HG02970 (cell line): ENCODE measurements at regions not wholly inside any gene's neighbourhood (a gene's known extent, or its start where the extent isn't known, plus 50 kb on each side); places are given as distances from the start of the nearest gene placed in this dataset.

ENCODE experiments used
- ATAC-seq: cut with Tn5 transposase; IDR thresholded peaks from one replicate; pipeline ENCODE4 v1.9.1; 2021; ENCODE audit warnings: mild to moderate bottlenecking, moderate library complexity, moderate number of reproducible peaks; ENCODE audit not compliant: unreplicated experiment, low FRiP score

DNA sequence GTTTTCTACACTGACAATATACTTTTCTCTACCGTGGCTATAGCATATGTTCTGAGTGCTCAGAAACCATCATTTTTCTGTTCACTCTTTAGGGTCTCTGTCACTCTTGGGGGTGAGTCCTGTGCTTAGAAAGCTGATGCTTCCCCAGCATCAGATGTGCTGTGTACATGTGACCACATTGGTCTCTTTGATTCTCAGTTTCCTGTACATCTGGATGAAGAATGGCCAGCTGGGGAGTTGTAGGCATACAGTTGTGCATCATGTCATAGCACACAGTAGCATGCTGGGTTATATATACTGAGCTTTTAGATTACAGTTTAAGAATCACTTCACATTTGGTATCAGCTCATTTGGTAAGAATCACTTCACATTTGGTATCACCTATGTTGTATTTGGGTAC is 238.6 kb upstream of the PREP start:
- no peak for ATAC-seq

DNA sequence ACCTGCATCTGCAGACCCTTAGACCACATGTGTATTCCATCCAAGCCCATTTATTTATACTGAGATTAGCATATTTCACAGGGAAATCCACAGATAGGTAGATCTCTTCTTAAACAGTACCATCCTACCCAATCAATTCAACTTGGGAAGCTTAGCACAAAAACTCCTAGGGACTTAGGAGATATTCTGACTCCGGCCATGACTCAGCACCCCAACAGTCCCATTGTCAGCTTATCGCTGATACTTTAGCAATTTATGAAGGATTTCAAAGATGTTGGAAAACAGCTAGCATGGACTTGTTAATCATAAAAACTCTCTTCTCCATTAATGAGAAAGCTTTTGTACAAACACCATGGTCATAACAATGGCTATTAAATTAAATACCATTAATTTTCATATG is 236.2 kb upstream of the PREP start:
- ATAC-seq = no peak

DNA sequence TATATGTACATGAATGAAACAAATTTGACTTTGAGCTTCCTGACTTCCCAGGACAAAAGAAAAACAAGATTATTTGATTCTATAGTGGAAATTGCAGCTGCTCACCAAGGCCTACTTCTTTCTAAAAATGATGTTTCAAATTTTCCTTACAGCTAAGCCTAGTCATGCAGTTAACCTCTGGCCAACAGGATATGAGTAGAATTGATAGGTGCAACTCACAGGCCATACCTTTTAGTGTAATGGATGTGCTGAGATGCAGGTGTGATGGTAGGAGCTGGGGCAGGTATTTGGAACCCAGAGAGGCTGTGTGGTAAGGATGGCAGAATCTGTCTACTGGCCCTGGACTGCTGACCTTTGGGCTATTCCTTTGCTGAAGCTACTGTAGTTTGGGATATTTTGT is 230.9 kb upstream of the PREP start:
- ATAC-seq = no peak

DNA sequence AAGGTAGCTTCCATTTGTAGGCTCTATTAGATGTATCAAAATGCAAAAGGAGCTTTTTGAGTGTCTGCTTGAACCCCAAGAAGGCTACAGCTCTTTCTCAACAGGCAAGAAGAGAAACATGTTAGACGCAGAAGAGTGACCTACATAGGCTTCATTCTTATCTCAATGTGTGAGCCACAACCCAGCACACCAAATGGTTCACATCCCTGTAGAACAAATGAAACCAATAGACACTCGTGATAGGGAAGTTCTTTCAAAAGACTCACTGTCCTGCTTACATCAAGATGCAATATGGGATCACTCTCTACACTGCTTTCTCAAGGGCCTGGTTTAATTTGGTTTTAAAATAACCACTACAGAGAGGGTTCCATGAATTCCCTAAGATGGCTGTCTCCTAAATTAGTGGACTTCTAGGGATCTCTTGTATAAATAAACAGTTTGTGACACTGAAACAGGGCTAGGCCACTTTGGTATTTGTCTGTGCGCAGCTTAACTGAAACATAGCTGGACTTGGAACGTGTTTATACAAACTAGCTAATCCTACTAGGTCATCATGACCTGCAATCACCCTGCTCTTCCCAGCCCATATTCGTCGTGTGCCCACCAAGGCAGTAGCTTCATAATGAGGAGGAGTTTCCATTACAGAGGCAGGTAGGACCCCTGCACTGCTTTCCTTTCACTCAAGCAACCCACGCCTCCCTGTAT is 225.4 kb upstream of the PREP start:
- no peak for ATAC-seq

DNA sequence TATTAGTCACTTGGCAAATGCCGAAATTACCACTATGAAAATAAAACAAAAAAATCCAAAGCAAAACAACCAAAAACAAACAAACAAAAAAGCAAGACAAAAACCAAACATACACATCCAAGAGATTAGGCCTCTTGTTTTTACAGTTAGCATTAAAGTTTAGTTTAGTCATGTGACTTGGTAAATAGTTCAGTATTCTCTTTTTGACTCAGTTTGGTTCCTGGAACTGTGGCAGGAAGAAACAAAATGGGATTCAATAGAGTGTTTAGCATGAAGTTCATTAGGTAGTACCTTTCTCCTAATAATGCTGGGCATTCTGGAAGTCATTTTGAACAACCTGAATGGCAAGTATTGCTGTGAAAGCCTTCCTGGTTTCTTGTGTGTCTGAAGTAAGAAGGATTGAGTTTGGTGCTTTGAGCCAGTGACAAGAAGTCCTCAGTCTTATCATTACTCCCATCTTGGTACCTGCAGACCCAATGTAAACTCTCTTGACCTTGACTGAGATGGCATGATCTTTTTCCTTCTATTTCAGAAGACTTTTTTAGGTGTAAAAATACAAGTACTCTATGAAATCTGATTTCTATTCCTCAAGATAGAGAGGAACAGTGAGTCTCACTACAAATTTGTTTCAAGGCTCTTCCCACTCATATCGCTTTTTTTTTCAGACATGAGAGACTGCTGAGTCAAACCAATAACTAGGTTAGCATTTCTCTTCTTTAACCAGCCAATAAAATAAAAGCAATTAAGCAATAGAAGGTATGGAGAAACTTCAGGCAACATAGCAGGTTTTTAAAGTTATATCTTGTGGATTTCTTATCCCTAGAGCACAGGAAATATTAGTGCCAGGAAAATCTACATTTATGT is 223.6 kb upstream of the PREP start:
- no peak for ATAC-seq

DNA sequence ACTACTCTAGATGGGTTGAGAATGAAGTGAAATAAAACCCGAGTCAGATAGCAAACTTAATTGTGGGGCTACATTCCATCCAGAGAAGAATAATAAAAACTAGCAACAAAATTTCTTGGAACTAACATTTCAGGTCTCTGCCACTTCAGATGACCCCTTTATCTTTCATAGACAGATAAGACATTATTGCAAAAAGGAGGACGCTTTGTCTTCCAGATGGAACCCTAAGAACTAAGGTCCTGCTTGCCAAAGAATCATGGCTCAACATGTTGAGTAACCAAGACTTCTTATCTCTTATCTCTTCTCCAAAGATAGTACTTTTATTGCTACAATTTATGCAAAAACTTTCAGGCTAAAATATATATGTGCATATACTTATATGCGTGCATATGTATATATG is 221.1 kb upstream of the PREP start:
- no peak for ATAC-seq

DNA sequence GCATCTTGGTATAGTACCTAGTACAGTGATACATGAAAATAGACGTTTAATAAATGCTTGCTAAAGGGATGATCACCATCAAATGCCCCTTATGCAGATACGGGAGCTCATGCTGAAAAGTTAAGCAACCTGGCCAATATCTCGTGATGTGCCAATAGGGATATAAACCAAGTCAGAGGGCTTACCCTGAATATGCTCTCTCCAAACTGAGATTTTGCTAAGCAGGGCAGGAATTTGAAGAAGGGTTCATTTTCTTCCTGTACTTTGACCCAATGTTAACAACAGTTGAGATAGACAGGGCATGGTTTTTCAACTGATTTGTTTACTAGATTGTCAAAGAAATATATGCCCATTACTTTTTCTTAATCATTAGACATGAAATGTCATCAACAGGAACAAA is 219.3 kb upstream of the PREP start:
- ATAC-seq = no peak

DNA sequence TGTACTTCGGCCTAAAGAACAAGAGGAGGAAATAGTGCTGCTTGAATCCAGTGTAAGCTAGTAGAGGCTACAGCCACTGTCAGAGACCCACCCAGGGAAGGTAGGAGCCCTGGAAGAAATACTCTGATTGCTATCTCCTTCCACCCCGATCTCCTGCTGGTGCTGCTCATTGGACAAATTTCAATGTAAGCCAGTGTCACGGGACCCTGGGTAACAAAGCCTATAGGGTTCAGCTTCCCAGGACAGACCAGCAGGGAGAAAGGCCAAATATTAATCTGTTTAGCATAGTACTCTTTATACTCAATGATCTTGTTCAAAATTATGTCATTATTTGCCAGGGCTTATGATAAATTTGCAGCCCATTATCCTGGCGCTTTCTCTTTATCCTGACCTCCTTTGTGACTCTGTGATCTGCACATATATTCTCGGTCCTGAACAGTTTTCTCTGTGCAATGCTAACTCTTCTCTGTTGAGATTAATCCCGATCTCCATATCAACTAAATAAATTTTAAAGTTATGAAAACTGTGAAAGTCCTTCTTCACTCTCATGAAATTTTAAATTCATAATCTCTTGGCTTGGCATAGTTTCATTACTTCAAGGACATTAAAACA is 218.8 kb upstream of the PREP start:
- no peak for ATAC-seq

DNA sequence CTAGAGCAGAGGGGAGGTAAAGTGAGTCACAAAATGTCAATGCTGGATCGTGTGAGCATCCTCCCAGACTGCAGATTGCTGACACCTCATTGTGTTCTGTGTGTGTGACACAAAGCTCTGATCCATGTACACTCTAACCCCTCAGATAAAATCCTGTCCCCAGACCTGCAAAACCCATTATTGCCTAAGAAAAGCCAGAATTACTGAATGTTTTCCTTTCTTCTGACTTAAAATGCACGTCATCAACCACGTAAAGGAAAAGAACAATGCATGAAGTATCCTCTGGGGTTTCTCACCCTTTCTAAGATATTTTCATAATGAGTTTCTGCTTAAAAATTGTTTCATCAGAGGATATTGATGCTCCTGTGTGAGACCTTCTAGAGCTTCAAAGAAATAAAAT is 218.0 kb upstream of the PREP start:
- no peak for ATAC-seq

DNA sequence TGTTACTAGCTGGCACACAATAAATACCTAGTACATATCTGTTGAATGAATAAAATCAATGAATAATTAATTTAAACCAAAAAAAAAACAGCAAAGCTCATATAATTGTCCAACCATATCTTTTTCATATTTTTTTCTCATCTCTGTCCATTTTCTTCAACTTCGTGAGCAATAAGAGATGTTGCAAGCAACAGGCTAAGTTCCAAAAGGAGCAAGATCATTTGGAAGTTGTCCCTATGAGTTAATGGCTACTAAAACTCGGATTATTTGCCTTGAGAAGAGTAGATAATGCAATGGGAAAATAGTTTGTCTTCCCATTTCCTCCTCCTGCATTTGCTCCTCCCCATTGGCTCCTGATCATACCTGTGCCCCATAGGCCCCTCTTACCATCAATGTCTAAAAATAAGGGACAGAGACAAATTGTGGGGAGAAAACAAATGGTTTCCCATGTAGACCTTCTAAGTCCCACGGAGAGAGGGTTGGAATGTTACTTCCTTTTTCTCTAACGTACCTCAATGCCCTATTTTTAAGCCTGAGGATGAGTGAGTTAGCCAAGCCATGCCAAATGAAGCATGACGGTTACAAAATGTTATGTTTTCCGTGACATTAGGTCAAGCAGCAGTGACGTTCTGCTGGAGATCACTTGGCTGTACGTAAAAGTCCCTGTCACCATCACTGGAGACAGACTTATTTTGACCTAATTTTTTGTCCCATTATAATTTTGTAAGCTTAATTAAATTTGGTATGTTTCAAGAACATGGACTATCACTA is 217.3 kb upstream of the PREP start:
- no peak for ATAC-seq

DNA sequence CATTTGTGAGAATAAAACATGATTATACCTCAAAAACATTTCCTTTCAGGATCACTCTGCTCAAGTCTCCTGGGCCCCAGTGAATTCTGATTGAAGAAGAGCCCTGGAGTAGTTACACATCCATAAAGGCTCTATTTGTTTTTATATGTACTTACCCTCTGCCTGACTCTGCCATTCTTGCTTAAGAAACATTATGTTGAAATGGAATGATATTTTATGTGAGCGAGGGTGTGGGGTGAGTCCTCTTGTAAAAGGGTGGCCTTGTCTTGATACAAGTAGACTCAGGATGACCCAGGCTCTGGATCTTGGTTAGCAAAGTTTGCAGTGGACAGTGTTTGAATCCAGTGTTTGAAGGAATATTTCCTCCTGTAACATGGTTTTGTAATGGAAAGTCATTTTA is 215.4 kb upstream of the PREP start:
- no peak for ATAC-seq

DNA sequence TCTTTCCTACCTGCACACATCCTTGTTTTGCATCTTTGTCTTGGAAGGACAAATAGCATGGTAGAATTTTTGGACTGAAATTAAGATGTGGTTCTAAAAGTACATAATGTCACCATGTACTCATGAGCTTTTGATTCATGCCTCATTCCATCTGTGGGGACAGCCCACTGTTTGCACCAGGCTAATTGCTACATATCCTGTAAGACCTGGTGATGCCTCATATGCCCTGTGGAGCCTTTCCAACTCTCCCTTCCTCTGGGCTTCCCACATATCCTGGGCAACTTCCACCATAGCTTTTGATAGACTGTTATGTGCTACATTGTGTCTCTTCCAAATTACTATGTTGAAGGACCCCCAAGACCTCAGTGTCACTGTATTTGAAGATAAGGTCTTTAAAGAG is 213.6 kb upstream of the PREP start:
- no peak for ATAC-seq

DNA sequence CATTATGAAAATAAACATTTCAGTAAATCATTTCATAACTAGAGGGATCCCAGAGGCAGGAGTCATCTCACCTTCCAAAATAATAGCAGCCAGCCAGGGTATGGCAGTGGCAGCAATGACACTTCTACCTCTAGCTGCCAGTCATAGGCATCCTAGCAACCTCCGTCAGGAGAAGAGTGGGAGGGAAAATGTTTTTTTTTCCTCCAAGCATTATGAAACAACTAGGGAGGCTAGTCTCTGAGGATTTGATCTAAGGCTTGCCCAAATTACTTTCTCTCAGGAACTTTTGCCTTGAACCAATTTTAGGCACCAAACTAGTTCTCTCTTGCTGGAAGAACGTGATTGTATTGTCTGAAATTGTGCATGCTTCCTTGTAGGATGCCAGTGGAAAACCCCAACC is 208.7 kb upstream of the PREP start:
- no peak for ATAC-seq

DNA sequence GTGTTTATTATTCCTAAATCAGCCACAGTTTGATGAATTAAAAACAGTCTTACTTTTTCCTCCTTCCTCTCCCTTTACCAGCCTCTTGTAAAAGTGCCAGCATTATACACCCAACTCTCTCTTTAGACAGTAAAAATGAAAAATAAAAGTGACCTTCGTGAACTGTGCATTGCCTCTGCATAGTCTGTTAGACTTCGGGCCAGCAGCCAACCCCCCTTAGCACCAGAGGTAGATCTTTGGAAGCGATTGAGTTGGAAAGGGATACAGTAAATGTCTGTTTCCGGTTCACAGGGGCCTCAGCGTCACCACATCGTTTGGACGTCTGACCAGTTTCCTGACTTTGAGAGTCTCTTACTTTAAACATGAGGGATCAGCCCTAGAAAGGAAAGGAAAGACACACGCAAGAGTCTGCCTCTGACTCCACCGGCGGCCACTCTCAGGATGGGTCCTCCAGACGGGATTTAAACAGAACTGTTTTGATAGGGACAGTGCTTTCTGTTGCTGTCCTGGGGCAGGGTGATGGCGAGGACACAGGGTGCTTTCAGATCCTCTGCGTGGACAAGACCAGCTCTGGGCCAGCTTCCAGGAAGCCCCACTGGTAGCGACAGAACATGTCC is 206.6 kb upstream of the PREP start:
- ATAC-seq = no peak

DNA sequence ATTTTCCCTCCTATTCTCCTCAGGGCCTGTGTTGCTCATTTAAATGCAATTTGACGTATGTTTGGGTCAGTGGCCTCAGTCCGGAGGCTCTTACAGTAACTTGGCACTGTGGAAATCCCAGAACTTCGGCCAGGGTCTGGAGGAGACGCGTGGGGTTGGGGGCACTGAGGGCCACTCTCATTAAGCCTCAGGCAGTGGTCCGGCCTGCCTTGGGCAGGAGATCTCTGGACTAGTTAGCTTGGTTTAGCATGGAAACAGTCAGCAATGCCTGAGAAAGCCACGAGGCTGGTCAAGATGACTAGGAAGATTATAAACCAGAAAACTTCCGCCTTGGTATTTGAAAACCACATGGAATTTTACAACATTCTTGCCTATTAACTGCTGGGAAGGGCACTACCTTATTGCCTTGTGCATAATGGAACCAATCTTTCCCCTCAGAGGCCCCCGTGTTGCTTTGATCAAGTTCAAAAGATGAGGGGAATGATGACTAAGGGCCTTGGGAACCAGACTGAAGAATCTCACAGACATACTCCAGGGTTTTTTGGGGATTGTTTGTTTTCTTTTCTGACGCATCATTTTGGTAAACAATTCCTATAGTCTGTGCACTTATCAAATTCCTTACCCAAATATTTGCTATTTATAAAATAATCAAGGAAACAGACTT is 206.0 kb upstream of the PREP start:
- no peak for ATAC-seq

DNA sequence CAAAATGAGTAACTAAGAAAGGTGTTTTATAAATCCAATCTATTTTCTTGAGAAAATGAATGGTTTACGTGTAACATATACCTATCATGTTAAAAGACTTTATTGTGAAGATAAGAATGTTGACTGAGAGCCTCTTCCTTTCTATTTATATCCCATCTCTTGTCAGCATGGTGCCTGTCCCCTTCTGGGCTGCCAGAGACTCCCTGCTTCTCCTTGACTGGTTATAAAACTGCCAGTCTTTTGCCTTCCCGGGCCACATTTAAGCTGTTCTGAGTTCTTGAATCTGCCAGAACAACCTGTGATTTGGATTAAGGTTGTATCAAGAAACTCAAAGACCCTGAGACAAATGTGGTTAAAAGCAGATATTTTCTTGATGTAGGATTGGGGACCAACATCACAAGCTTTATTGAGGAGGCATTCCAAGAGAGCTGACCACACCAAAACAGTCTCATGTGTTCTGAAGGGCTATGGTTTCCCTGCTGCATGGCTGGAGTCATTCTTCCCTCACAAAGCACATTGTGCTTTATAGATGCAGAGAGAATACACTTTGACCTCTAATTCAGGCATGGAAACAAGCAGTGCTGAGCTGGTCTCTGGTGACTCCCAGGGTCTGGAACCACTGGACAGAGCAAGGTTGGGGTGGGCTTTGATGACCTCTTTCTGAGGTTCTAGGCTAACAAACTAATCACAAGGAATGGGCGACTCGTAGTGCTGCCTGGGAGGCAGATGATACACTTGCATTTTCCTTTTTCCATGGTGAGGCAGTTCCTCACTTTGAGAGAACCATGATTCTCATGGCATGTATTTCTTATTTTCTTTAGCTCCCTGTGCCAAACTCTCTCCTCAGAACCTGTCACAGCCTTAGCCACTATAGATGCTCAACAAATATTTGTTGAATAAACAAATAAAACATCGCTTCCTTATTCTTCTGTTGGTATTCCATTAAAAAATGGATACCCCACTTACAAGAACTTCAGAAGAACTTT is 205.0 kb upstream of the PREP start:
- ATAC-seq = no peak

DNA sequence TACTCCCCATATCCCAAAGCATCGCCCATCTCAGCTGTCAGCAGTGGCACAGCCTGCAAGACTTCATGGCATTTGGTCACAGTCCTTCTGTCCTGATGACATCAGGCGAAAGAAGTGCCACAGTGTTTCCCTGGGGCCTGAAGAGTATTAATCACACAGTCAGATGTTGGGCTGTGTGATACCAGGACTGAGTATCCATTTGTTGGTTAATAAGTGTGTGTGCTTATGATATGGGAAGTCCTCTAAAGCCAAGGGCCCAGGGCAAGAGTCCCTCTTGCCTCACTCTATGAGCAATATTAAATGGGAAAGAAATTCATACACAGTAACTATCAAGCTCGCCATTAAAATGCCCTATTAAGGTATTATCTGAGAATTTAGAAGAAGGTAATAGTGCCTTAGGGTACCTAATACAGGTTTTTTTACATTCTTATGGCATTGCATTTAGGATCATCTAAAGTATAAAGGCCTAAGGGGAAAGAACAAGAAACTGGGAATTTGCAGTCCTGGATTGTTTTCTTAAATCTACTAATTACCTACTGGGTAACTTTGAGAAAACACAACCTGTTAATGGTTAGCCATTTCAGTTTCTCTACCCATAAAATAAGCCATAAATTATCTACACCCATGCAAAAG is 204.1 kb upstream of the PREP start:
- no peak for ATAC-seq

DNA sequence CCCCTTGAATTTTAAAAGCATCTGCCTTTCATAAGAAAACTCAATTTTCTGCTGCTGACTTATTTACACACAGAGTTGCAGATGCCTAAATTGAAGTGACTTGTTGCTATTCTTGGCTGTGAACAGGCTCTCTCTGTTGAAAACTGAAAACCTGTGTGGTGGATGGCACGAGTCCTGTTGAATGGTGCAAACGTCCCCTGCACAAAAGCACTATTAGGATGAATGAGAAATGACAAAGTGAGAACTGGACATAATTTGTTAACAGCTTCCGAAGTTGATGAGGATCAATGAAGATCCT is 201.7 kb upstream of the PREP start:
- ATAC-seq = no peak
